NCI-H1092 (cell line): ENCODE measurements at regions not wholly inside any gene's neighbourhood (a gene's known extent, or its start where the extent isn't known, plus 50 kb on each side); places are given as distances from the start of the nearest gene placed in this dataset.

ENCODE experiments used
- DNase-seq: peaks from one replicate; lab custom pipeline; 2025; lab: John Stamatoyannopoulos, UW

DNA sequence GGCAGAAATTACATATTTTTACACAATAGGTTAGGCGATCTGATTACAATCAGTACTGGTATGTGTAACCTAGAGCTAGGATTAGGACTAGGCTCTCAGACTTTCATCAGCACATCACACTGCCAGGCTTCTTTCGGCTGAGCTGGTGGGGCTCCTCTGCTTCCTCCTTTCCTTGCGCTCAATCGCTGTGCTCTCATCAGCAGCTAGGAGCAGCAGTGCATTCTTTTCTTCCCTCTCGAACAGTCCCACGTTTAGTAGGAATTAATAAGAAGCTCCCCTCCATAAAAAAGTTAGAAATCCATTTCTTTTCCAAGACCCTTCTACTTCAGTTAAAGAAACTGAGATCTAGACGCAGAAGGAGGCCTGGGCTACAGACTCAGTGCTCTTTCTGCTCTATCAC, 350.4 kb downstream of the SPRY1 start:
- no peak for DNase-seq

DNA sequence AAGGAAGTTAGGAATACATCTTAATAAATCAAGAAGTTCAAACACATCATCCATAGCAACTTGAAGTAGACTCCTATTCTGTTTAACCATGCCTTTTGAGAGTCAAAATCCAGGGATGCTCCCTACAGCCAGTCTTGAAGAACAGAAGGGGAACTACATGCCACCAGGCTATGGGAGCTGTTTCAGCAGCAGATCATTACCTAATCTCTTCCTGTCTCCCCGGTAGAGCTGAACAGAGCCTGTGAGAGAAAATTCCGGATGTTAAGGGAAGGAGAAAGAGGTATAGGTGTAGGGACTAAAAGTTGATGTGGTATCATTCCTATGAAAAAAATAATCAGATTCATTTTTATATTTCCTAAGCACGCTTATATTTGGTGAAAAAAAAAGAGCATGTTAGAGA, 352.2 kb downstream of the SPRY1 start:
- DNase-seq = no peak

- DNase-seq = no peak
These were observed 352.8 kb downstream of the SPRY1 start for GRCh38 chr4:123749383-123749782.

DNA sequence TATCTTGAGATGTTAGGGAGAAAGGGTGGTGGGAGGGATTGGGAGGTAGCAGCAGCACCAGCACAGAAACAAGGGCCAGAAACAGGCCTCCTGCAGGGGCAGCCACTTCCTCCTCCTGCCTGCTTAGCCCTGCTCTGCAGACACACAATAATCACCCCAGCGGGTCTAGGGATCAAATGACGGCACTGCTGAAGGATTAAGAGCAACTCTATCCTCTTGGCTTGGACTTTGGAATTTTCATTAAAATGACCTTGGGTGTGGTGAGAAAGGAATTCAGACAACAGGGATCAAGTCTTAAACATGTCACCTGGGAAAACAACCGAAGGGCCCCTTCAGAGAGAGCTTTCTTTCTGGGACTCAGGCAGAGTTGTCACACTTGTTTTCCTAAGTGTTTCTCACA, 353.4 kb downstream of the SPRY1 start:
- DNase-seq = no peak

DNA sequence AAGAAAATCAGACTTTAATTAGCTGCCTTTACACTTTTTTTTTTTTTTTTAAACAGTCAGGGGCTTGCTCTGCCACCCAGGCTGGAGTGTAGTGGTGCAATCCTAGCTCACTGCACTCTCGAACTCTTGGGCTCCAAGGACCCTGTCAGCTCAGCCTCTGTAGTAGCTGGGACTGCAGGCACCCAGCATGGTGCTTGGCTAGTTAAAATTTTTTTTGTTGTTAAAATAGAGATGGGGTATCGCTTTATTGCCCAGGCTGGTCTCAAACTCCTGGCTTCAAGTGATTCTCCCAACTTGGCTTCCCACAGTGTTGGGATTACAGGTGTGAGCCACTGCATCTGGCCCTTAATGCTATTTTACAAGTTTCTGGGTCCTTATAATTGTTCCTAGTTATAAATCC, 359.1 kb downstream of the SPRY1 start:
- DNase-seq = no peak

GRCh38 chr4:123767806-123768205, 371.2 kb downstream of the SPRY1 start:
- DNase-seq = no peak

- no peak for DNase-seq
These were observed 374.3 kb downstream of the SPRY1 start for GRCh38 chr4:123770884-123771283.

GRCh38 chr4:123776267-123776666, 379.7 kb downstream of the SPRY1 start:
- DNase-seq = no peak

DNA sequence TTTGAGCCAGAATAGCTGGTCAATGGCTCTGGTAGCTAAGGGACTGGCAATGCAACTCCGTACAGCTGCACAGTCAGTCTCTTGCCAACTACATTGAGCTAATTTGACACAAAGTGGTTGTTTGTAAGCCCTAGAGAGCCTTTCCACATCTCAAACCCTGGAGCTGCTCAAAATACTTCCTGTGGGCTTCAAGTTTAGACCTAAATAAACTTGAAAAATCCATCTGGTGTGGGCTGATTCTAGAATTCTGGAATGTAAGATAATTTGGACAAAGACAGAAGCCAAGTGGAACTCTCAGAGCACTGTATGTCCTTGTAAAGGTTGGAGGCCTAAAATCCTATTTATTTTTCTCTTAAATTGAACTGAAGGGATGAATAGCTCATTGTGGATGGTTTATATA, 380.8 kb downstream of the SPRY1 start:
- DNase-seq = no peak

- DNase-seq = no peak
These were observed 386.7 kb downstream of the SPRY1 start for GRCh38 chr4:123783151-123783790.

DNA sequence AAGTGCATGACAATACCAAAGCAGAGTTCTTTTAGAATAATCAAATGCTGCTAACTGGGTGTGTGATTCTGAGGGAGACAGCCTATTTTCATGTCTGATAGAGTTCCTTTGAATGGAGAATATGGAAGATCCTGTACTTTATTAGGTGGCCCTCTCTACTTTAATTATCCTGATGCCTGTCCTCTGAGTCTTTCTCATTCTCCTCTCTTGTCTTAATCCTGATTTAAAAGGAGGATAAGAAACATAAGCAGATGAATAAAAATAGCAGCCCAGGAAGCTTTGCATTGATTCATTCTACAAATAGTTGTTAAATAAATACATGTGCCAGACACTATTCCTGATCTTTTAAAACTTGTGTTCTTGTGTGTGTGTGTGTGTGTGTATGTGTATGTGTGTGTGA, 387.3 kb downstream of the SPRY1 start:
- DNase-seq = no peak

DNA sequence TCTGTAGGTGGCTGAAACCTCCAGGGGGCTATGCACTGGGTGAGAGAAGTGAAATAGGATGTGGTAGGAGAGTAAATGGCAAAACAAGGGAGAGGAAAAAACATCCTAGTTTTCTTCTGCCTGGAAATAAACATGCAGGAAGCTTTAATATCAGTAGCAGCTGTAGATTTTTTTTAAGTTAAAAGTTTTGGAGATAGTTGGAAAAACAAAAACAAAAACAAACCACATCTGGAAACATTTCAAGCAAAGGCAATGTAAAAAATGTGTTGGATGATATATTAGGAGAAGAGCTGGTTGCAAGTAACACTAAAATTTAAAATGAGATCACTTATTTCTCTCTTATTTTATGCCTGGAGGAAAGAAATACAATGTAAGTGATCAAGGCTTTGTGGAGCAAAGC, 388.0 kb downstream of the SPRY1 start:
- DNase-seq = no peak

DNA sequence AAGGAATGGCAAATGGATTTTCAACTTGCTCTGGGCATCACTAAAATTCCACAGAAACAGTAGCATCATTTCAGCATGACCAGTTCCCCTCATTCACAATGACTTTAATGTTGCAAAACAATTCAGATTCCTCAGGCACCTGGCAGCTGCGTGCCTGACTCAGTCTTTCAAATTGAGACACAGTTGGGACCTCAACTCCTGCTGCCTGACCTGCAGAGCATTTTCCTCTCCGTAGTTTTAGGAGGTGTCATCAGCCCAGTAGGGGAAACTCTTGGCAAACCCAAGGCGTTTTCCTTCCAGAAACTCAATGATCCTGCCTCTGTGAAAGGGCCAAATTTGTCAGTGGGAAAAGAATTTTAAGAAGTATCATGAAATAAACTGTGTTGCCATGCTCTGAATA, 388.9 kb downstream of the SPRY1 start:
- no peak for DNase-seq

- DNase-seq = no peak
These were observed 389.7 kb downstream of the SPRY1 start for GRCh38 chr4:123786163-123786915.

DNA sequence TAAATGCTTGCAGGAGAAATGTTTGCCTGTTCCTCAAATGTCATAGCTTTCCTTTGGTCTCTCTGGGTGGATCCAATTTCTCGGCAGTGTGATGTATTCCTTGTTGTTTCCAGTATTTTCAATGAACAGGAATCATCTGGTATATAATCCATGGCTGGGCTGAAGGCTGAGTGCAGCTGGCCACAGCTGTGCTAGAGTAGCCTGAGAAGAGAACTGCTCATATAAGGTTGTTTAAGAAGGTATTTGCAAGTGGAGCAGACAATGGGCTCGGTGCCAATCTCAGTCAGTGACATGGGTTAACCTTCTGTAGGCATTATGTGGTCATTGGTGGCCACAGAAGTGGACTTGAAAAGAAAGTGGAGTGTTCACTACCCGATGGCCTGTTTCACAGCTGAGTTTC, 390.3 kb downstream of the SPRY1 start:
- no peak for DNase-seq

GRCh38 chr4:123787512-123788080, 391.0 kb downstream of the SPRY1 start:
- no peak for DNase-seq

- no peak for DNase-seq
These were observed 392.0 kb downstream of the SPRY1 start for GRCh38 chr4:123788577-123788976.

DNA sequence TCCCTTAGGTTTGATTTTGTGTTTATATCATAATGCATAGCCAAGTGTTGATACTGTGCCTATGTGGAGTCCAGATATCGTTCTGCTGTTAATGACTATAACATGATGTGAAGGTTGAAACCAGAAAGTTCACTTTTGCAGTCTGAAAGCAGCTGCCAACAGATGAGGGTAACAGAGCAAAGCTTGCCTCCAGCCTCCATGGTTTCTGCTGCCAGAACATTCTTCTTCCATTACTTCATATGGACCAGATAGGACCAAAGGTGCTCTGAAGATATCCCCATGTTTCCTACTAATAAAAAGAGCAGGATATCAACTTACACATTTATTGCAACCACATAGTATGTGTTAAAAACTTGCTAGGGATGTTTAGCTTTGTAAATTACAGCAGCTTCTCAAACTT, 394.1 kb downstream of the SPRY1 start:
- no peak for DNase-seq

GRCh38 chr4:123802082-123802645, 405.6 kb downstream of the SPRY1 start:
- no peak for DNase-seq

GRCh38 chr4:123802933-123803332, 406.3 kb downstream of the SPRY1 start:
- no peak for DNase-seq

- DNase-seq = no peak
These were observed 407.7 kb downstream of the SPRY1 start for GRCh38 chr4:123804196-123804721.

- no peak for DNase-seq
These were observed 409.5 kb downstream of the SPRY1 start for GRCh38 chr4:123806056-123806455.

DNA sequence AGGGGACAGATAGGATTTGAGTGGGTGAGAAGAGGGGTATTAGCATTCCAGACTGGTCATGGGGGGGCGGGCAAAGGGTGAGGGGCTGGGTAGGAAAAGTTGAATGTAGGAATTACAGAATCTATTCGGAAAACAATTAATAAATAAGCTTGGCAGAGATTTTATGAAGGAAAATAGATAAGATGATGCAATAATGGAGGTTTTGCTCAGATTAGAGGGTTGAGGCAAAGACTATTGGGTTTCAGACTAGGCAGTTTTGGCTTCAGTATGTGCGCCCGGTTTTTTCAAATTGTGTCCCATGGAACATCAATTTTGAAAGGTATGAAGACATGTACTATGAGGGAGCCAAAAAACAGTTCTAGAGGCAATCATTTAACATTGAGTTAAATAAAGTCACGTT, 410.6 kb downstream of the SPRY1 start:
- no peak for DNase-seq
